GM21515 (cell line): ENCODE measurements at regions not wholly inside any gene's neighbourhood (a gene's known extent, or its start where the extent isn't known, plus 50 kb on each side); places are given as distances from the start of the nearest gene placed in this dataset.
"Not testable (repeated sequence)": the region's sequence is repeated elsewhere in the genome, so short reads cannot be mapped to it uniquely, and the experiment has no call there.

Source experiments
- ATAC-seq: cut with Tn5 transposase; IDR thresholded peaks from one replicate; pipeline ENCODE4 v1.9.1; 2021; ENCODE audit not compliant: unreplicated experiment

- ATAC-seq: no peak
These were observed 341.8 kb upstream of the GJE1 start for GRCh38 chr6:141790921-141791320.

- ATAC-seq: no peak
These were observed 344.6 kb upstream of the GJE1 start for GRCh38 chr6:141788096-141788495.

GRCh38 chr6:141783585-141783984 is 349.1 kb upstream of the GJE1 start:
- no peak for ATAC-seq

GRCh38 chr6:141780296-141780695 is 352.4 kb upstream of the GJE1 start:
- no peak for ATAC-seq

- ATAC-seq: no peak
These were observed 368.3 kb upstream of the GJE1 start for GRCh38 chr6:141764388-141764787.

- no peak for ATAC-seq
These were observed 374.3 kb upstream of the GJE1 start for GRCh38 chr6:141758430-141758829.

GRCh38 chr6:141753180-141753579 is 379.5 kb upstream of the GJE1 start:
- ATAC-seq: no peak

- ATAC-seq: peak; percentile 63
These were observed 380.0 kb upstream of the GJE1 start for GRCh38 chr6:141752677-141753076.

- not testable (repeated sequence) for ATAC-seq
These were observed 386.4 kb upstream of the GJE1 start for GRCh38 chr6:141746324-141746723.

- no peak for ATAC-seq
These were observed 387.8 kb upstream of the GJE1 start for GRCh38 chr6:141744971-141745370.

GRCh38 chr6:141744194-141744925 is 388.4 kb upstream of the GJE1 start:
- no peak for ATAC-seq

- ATAC-seq: no peak
These were observed 396.6 kb upstream of the GJE1 start for GRCh38 chr6:141736104-141736503.

- no peak for ATAC-seq
These were observed 397.6 kb upstream of the GJE1 start for GRCh38 chr6:141735126-141735525.

GRCh38 chr6:141734071-141734840 is 398.5 kb upstream of the GJE1 start:
- ATAC-seq: no peak

- no peak for ATAC-seq
These were observed 403.6 kb upstream of the GJE1 start for GRCh38 chr6:141729146-141729545.

GRCh38 chr6:141728330-141728729 is 404.4 kb upstream of the GJE1 start:
- no peak for ATAC-seq

GRCh38 chr6:141726248-141726647 is 406.5 kb upstream of the GJE1 start:
- no peak for ATAC-seq

GRCh38 chr6:141724731-141725130 is 408.0 kb upstream of the GJE1 start:
- ATAC-seq: no peak

- ATAC-seq: no peak
These were observed 413.2 kb upstream of the GJE1 start for GRCh38 chr6:141719476-141719875.

- no peak for ATAC-seq
These were observed 427.3 kb upstream of the GJE1 start for GRCh38 chr6:141705431-141705830.

- no peak for ATAC-seq
These were observed 428.6 kb upstream of the GJE1 start for GRCh38 chr6:141704151-141704550.

- ATAC-seq: no peak
These were observed 431.0 kb upstream of the GJE1 start for GRCh38 chr6:141701732-141702131.
